Mucosa of rectum (tissue), 2 donors: ENCODE measurements at regions not wholly inside any gene's neighbourhood (a gene's known extent, or its start where the extent isn't known, plus 50 kb on each side); places are given as distances from the start of the nearest gene placed in this dataset.

Experiments used
- H3K27ac ChIP-seq, 2 donors: one replicate each; pipeline ENCODE4 v1.7.0; 2013; ENCODE audit warnings: inconsistent platforms in 2 of 2, low read depth in 2 of 2, low read length in 2 of 2
- H3K27me3 ChIP-seq, 2 donors: one replicate each; pipeline ENCODE4 v1.7.0; 2013; ENCODE audit warnings: low read length in 2 of 2; ENCODE audit not compliant: control insufficient read depth in 2 of 2, insufficient read depth in 2 of 2
- H3K36me3 ChIP-seq, 2 donors: one replicate each; pipeline ENCODE4 v1.7.0; 2013; ENCODE audit warnings: low read length in 2 of 2; ENCODE audit not compliant: control insufficient read depth in 2 of 2, insufficient read depth in 2 of 2
- H3K4me1 ChIP-seq, 2 donors: one replicate each; pipeline ENCODE4 v1.7.0; 2013; ENCODE audit warnings: low read length in 2 of 2, mild to moderate bottlenecking in 1 of 2; ENCODE audit not compliant: control insufficient read depth in 2 of 2, insufficient read depth in 2 of 2
- H3K4me3 ChIP-seq, 2 donors: one replicate each; pipeline ENCODE4 v1.7.0; 2013; ENCODE audit warnings: low read length in 2 of 2
- H3K9ac ChIP-seq, 2 donors: one replicate each; pipeline ENCODE4 v1.7.0; 2013; ENCODE audit warnings: low read length in 2 of 2, low read depth in 1 of 2, mild to moderate bottlenecking in 1 of 2
- H3K9me3 ChIP-seq, 2 donors: one replicate each; pipeline ENCODE4 v1.7.0; 2013; ENCODE audit warnings: low read length in 2 of 2; ENCODE audit not compliant: control insufficient read depth in 2 of 2
- donor health status: healthy.
- donor health status: Normal muscosa, but diverticular disease.

GRCh38 chr6:51494342-51494741, 593.1 kb downstream of the PKHD1 start:
- Histone ChIP-seq H3K9ac (no peak overlapping the region), H3K4me1 (no peaks in the 10 kb centered on the region), H3K4me3 (no peak overlapping the region), H3K27me3 (no peaks in the 10 kb centered on the region), H3K9me3 (no peaks in the 10 kb centered on the region), H3K27ac (no peak overlapping the region), H3K36me3 (no peaks in the 10 kb centered on the region)

GRCh38 chr6:51495096-51495495, 592.3 kb downstream of the PKHD1 start:
- Histone ChIP-seq H3K27ac (no peak overlapping the region), H3K4me1 (no peaks in the 10 kb centered on the region), H3K36me3 (no peaks in the 10 kb centered on the region), H3K9me3 (no peaks in the 10 kb centered on the region), H3K27me3 (no peaks in the 10 kb centered on the region), H3K4me3 (no peak overlapping the region), H3K9ac (no peak overlapping the region)

GRCh38 chr6:51495610-51496396, 591.6 kb downstream of the PKHD1 start:
- no peak overlapping the region for H3K4me3 ChIP-seq
- H3K9ac ChIP-seq: no peak overlapping the region
- H3K27me3 ChIP-seq: no peaks in the 10 kb centered on the region
- H3K36me3 ChIP-seq: no peaks in the 10 kb centered on the region
- no peak overlapping the region for H3K27ac ChIP-seq
- no peaks in the 10 kb centered on the region for H3K9me3 ChIP-seq
- no peaks in the 10 kb centered on the region for H3K4me1 ChIP-seq

- Histone ChIP-seq H3K4me3 (no peak overlapping the region), H3K27me3 (no peaks in the 10 kb centered on the region), H3K4me1 (no peaks in the 10 kb centered on the region), H3K27ac (no peak overlapping the region), H3K9ac (no peak overlapping the region), H3K36me3 (no peaks in the 10 kb centered on the region), H3K9me3 (no peaks in the 10 kb centered on the region)
Observed at GRCh38 chr6:51502996-51503395, 584.4 kb downstream of the PKHD1 start.

- H3K27ac ChIP-seq: no peak overlapping the region
- H3K27me3 ChIP-seq: no peaks in the 10 kb centered on the region
- H3K4me1 ChIP-seq: no peaks in the 10 kb centered on the region
- H3K36me3 ChIP-seq: no peaks in the 10 kb centered on the region
- H3K4me3 ChIP-seq: no peak overlapping the region
- H3K9me3 ChIP-seq: no peaks in the 10 kb centered on the region
- H3K9ac ChIP-seq: no peak overlapping the region
Observed at GRCh38 chr6:51505434-51505833, 582.0 kb downstream of the PKHD1 start.

- H3K4me3 ChIP-seq: no peak overlapping the region
Observed at GRCh38 chr6:51509597-51509996, 577.8 kb downstream of the PKHD1 start.

GRCh38 chr6:51511081-51511480, 576.3 kb downstream of the PKHD1 start:
- Histone ChIP-seq H3K27me3 (no peaks in the 10 kb centered on the region), H3K4me1 (no peaks in the 10 kb centered on the region), H3K4me3 (no peak overlapping the region), H3K27ac (no peak overlapping the region), H3K9ac (no peak overlapping the region), H3K36me3 (no peaks in the 10 kb centered on the region), H3K9me3 (no peaks in the 10 kb centered on the region)

More at GRCh38 chr6:51509597-51509996, 577.8 kb downstream of the PKHD1 start:
- H3K9me3 ChIP-seq: no peaks in the 10 kb centered on the region
- no peaks in the 10 kb centered on the region for H3K4me1 ChIP-seq
- no peaks in the 10 kb centered on the region for H3K36me3 ChIP-seq
- no peak overlapping the region for H3K27ac ChIP-seq
- H3K9ac ChIP-seq: no peak overlapping the region
- no peaks in the 10 kb centered on the region for H3K27me3 ChIP-seq

- H3K27me3 ChIP-seq: no peaks in the 10 kb centered on the region
- H3K36me3 ChIP-seq: no peaks in the 10 kb centered on the region
- no peak overlapping the region for H3K9ac ChIP-seq
- H3K9me3 ChIP-seq: no peaks in the 10 kb centered on the region
- H3K4me3 ChIP-seq: no peak overlapping the region
- no peak overlapping the region for H3K27ac ChIP-seq
- H3K4me1 ChIP-seq: no peaks in the 10 kb centered on the region
Observed at GRCh38 chr6:51513891-51514747, 573.3 kb downstream of the PKHD1 start.

- no peaks in the 10 kb centered on the region for H3K36me3 ChIP-seq
- no peaks in the 10 kb centered on the region for H3K27me3 ChIP-seq
- H3K9me3 ChIP-seq: no peaks in the 10 kb centered on the region
- no peaks in the 10 kb centered on the region for H3K4me1 ChIP-seq
- no peak overlapping the region for H3K9ac ChIP-seq
- no peak overlapping the region for H3K4me3 ChIP-seq
- H3K27ac ChIP-seq: no peak overlapping the region
Observed at GRCh38 chr6:51514748-51515402, 572.5 kb downstream of the PKHD1 start.

GRCh38 chr6:51526049-51526448, 561.4 kb downstream of the PKHD1 start:
- H3K27me3 ChIP-seq: no peaks in the 10 kb centered on the region
- H3K9me3 ChIP-seq: no peaks in the 10 kb centered on the region
- H3K4me1 ChIP-seq: no peaks in the 10 kb centered on the region
- H3K36me3 ChIP-seq: no peaks in the 10 kb centered on the region
- no peak overlapping the region for H3K27ac ChIP-seq
- H3K9ac ChIP-seq: no peak overlapping the region
- no peak overlapping the region for H3K4me3 ChIP-seq
